Mammary epithelial cell (primary cell): ENCODE measurements at regions not wholly inside any gene's neighbourhood (a gene's known extent, or its start where the extent isn't known, plus 50 kb on each side); places are given as distances from the start of the nearest gene placed in this dataset.

Experiments used
- EZH2 ChIP-seq: IDR thresholded peaks from 2 replicates; pipeline ENCODE4 v1.6.1; 2012; ENCODE audit warnings: low read length, inconsistent platforms, borderline replicate concordance
- TF ChIP-seq, protein P1 (sequence below), 2 donors: IDR thresholded peaks in 1 of 2; conservative IDR thresholded peaks in 1 of 2; 2 replicates each; pipeline ENCODE4 v1.5.1; 2011 to 2012; ENCODE audit warnings: inconsistent platforms in 2 of 2, low read length in 2 of 2, mild to moderate bottlenecking in 2 of 2, control low read depth in 1 of 2, low read depth in 1 of 2; ENCODE audit not compliant: insufficient read depth in 1 of 2; ENCODE audit errors: extremely low read depth in 1 of 2

DNA sequence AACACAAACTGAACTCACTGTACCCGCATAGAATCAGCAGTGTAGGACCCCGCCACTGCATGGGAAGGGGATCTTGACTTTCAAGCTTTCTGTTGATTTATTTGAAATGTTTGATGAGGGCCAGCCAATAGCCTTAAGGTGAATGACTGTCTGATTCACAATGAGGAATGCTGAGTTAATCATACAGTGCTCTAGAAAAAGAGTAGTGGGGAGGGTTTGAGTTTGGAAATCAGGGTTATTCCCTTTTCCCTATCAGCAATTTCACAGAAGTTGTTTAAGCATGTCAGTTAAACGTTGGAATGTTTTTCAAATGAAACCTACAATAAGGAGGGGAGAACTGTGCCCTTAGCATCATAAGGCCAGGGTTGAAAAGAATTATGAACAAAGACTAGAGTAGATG is 937.5 kb downstream of the GRID1 start:
- TF ChIP-seq, protein P1, sequence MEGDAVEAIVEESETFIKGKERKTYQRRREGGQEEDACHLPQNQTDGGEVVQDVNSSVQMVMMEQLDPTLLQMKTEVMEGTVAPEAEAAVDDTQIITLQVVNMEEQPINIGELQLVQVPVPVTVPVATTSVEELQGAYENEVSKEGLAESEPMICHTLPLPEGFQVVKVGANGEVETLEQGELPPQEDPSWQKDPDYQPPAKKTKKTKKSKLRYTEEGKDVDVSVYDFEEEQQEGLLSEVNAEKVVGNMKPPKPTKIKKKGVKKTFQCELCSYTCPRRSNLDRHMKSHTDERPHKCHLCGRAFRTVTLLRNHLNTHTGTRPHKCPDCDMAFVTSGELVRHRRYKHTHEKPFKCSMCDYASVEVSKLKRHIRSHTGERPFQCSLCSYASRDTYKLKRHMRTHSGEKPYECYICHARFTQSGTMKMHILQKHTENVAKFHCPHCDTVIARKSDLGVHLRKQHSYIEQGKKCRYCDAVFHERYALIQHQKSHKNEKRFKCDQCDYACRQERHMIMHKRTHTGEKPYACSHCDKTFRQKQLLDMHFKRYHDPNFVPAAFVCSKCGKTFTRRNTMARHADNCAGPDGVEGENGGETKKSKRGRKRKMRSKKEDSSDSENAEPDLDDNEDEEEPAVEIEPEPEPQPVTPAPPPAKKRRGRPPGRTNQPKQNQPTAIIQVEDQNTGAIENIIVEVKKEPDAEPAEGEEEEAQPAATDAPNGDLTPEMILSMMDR (conservative IDR thresholded peaks at IDR 0.05 in 1 of 2, IDR thresholded peaks at IDR 0.05 in 1 of 2; ENCODE audit: extremely low read depth in 1 of 2, insufficient read depth in 1 of 2, low read depth in 1 of 2, low read length in 2 of 2), result no peak
- no peak for TF ChIP-seq EZH2
